K562 (cell line): ENCODE measurements at regions not wholly inside any gene's neighbourhood (a gene's known extent, or its start where the extent isn't known, plus 50 kb on each side); places are given as distances from the start of the nearest gene placed in this dataset.

Source experiments
- CTBP1 ChIP-seq: fragments of 450-650 bp; IDR thresholded peaks from 2 replicates; pipeline ENCODE4 v1.6.1; 2016; ENCODE audit warnings: borderline replicate concordance
- E2F6 ChIP-seq, 2 experiments: IDR thresholded peaks; 2 replicates each; pipeline ENCODE4 v1.6.1; 2011; ENCODE audit warnings: borderline replicate concordance in 1 of 2, control low read depth in 1 of 2, low read depth in 1 of 2, low read length in 1 of 2, mild to moderate bottlenecking in 1 of 2, mixed read lengths in 1 of 2, moderate library complexity in 1 of 2; ENCODE audit not compliant: insufficient read depth in 1 of 2, insufficient read length in 1 of 2, poor library complexity in 1 of 2, severe bottlenecking in 1 of 2; ENCODE audit errors: extremely low read depth in 1 of 2
- FOXJ3 ChIP-seq: sonication (generic); formaldehyde crosslinking; IDR thresholded peaks from 2 replicates; pipeline ENCODE4 v1.4.0; 2020; ENCODE audit warnings: mild to moderate bottlenecking, missing genetic modification reagents
- HCFC1 ChIP-seq: IDR thresholded peaks from 2 replicates; pipeline ENCODE4 v1.6.1; 2012; ENCODE audit warnings: low read depth, low read length, improper control_type of control experiment
- L3MBTL2 ChIP-seq: fragments of 450-650 bp; IDR thresholded peaks from 2 replicates; pipeline ENCODE4 v1.6.1; 2016; ENCODE audit warnings: mild to moderate bottlenecking, moderate library complexity
- MXI1 ChIP-seq: IDR thresholded peaks from 2 replicates; pipeline ENCODE4 v1.6.1; 2011; ENCODE audit warnings: low read depth, mild to moderate bottlenecking, improper control_type of control experiment, low read length
- NFIC ChIP-seq: fragments of 450-650 bp; IDR thresholded peaks from 2 replicates; pipeline ENCODE4 v1.6.1; 2017; ENCODE audit warnings: mild to moderate bottlenecking, inconsistent platforms
- NR1H2 ChIP-seq: sonication (generic); formaldehyde crosslinking; IDR thresholded peaks from 2 replicates; pipeline ENCODE4 v1.4.0; 2020; ENCODE audit warnings: mild to moderate bottlenecking, missing genetic modification reagents
- NR3C1 ChIP-seq: sonication (generic); formaldehyde crosslinking; IDR thresholded peaks from 2 replicates; pipeline ENCODE4 v1.8.1; 2022; ENCODE audit warnings: missing genetic modification reagents
- PML ChIP-seq: IDR thresholded peaks from 2 replicates; pipeline ENCODE4 v1.6.1; 2012; ENCODE audit warnings: low read length, inconsistent platforms
- POLR2AphosphoS2 ChIP-seq: IDR thresholded peaks from 2 replicates; pipeline ENCODE4 v1.6.1; 2012; ENCODE audit warnings: low read length, improper control_type of control experiment
- POLR3A ChIP-seq: IDR thresholded peaks from 2 replicates; pipeline ENCODE4 v1.6.1; 2011; ENCODE audit warnings: borderline replicate concordance, mild to moderate bottlenecking, moderate library complexity; ENCODE audit not compliant: insufficient read length, insufficient read depth; ENCODE audit errors: extremely low read depth
- RBFOX2 ChIP-seq: fragments of 200-400 bp; formaldehyde crosslinking; IDR thresholded peaks from 2 replicates; pipeline ENCODE4 v1.6.1; 2017; ENCODE audit warnings: low read depth, mild to moderate bottlenecking, low read length, moderate library complexity
- RBM34 ChIP-seq: fragments of 200-400 bp; formaldehyde crosslinking; IDR thresholded peaks from 2 replicates; pipeline ENCODE4 v1.6.1; 2018; ENCODE audit warnings: low read length, borderline replicate concordance; ENCODE audit not compliant: insufficient read depth
- XRCC3 ChIP-seq: fragments of 450-650 bp; IDR thresholded peaks from 2 replicates; pipeline ENCODE4 v1.6.1; 2017; ENCODE audit warnings: mild to moderate bottlenecking, moderate library complexity
- ZNF274 ChIP-seq: IDR thresholded peaks from 2 replicates; pipeline ENCODE4 v1.6.1; 2011; ENCODE audit warnings: low read depth, mild to moderate bottlenecking, low read length, moderate library complexity, borderline replicate concordance
- ZNF507 ChIP-seq: conservative IDR thresholded peaks from 2 replicates; pipeline ENCODE4 v1.6.1; 2017; ENCODE audit warnings: missing genetic modification characterization, missing compliant biosample characterization
- ZNF740 ChIP-seq, 3 experiments: fragments of 200-800 bp in 1 of 3; sonication (Bioruptor generic) in 1 of 3; sonication (generic) in 1 of 3; formaldehyde crosslinking in 1 of 3; IDR thresholded peaks; 2 replicates each; pipeline versions ENCODE4 v1.6.1 to v1.8.0; 2016 to 2022; ENCODE audit warnings: mild to moderate bottlenecking in 2 of 3, missing compliant biosample characterization in 2 of 3, missing genetic modification characterization in 2 of 3, missing genetic modification reagents in 1 of 3
- TF ChIP-seq, protein P1 (sequence below): fragments of 250-450 bp; sonication (Bioruptor Pico); IDR thresholded peaks from 2 replicates; pipeline ENCODE4 v1.9.0; 2021; ENCODE audit warnings: mild to moderate bottlenecking
- TF ChIP-seq, protein P2 (sequence below): IDR thresholded peaks from 3 replicates; pipeline ENCODE4 v1.6.1; 2011; ENCODE audit warnings: borderline replicate concordance, mild to moderate bottlenecking; ENCODE audit not compliant: insufficient read length, insufficient read depth
- TF ChIP-seq, protein P3 (sequence below), 2 experiments: fragments of 450-650 bp; IDR thresholded peaks; 2 replicates each; pipeline ENCODE4 v1.6.1; 2016
- TF ChIP-seq, protein P4 (sequence below): fragments of 200-800 bp; sonication (Bioruptor generic); IDR thresholded peaks from 2 replicates; pipeline ENCODE4 v1.6.1; 2017; ENCODE audit warnings: missing genetic modification characterization, missing compliant biosample characterization

- TF ChIP-seq E2F6 (IDR thresholded peaks at IDR 0.05; ENCODE audit: borderline replicate concordance in 1 of 2, extremely low read depth in 1 of 2, insufficient read depth in 1 of 2, insufficient read length in 1 of 2, low read depth in 1 of 2, low read length in 1 of 2, poor library complexity in 1 of 2, severe bottlenecking in 1 of 2) (peak in 1 of 2 experiments; percentile 18), FOXJ3 (CRISPR knock-in tag) (no peak), HCFC1 (no peak), MXI1 (no peak), CTBP1 (peak; percentile 45; the same call in 1 of the 2 replicates), NFIC (peak; percentile 50), POLR2AphosphoS2 (no peak), ZNF740 (CRISPR knock-in tag; IDR thresholded peaks at IDR 0.05) (no peak), ZNF740 (tag; IDR thresholded peaks at IDR 0.05) (no peak), ZNF274 (no peak), POLR3A (no peak), RBM34 (no peak), ZNF507 (tag) (no peak), L3MBTL2 (peak; percentile 58), NR3C1 (CRISPR knock-in tag) (no peak), PML (no peak), RBFOX2 (peak; percentile 32; the same call in 1 of the 2 replicates), XRCC3 (no peak), NR1H2 (CRISPR knock-in tag) (no peak)
- TF ChIP-seq, protein P1, sequence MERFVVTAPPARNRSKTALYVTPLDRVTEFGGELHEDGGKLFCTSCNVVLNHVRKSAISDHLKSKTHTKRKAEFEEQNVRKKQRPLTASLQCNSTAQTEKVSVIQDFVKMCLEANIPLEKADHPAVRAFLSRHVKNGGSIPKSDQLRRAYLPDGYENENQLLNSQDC (CRISPR knock-in tag) = no peak
- TF ChIP-seq, protein P2, sequence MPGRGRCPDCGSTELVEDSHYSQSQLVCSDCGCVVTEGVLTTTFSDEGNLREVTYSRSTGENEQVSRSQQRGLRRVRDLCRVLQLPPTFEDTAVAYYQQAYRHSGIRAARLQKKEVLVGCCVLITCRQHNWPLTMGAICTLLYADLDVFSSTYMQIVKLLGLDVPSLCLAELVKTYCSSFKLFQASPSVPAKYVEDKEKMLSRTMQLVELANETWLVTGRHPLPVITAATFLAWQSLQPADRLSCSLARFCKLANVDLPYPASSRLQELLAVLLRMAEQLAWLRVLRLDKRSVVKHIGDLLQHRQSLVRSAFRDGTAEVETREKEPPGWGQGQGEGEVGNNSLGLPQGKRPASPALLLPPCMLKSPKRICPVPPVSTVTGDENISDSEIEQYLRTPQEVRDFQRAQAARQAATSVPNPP = no peak
- TF ChIP-seq, protein P3, sequence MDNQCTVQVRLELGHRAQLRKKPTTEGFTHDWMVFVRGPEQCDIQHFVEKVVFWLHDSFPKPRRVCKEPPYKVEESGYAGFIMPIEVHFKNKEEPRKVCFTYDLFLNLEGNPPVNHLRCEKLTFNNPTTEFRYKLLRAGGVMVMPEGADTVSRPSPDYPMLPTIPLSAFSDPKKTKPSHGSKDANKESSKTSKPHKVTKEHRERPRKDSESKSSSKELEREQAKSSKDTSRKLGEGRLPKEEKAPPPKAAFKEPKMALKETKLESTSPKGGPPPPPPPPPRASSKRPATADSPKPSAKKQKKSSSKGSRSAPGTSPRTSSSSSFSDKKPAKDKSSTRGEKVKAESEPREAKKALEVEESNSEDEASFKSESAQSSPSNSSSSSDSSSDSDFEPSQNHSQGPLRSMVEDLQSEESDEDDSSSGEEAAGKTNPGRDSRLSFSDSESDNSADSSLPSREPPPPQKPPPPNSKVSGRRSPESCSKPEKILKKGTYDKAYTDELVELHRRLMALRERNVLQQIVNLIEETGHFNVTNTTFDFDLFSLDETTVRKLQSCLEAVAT (IDR thresholded peaks at IDR 0.05) = no peak
- TF ChIP-seq, protein P4, sequence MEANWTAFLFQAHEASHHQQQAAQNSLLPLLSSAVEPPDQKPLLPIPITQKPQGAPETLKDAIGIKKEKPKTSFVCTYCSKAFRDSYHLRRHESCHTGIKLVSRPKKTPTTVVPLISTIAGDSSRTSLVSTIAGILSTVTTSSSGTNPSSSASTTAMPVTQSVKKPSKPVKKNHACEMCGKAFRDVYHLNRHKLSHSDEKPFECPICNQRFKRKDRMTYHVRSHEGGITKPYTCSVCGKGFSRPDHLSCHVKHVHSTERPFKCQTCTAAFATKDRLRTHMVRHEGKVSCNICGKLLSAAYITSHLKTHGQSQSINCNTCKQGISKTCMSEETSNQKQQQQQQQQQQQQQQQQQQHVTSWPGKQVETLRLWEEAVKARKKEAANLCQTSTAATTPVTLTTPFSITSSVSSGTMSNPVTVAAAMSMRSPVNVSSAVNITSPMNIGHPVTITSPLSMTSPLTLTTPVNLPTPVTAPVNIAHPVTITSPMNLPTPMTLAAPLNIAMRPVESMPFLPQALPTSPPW = peak; percentile 52
These were observed 111.0 kb upstream of the KLF13 start (continued) for GRCh38 chr15:31215490-31216214.
